ENCODE measurements at regions not wholly inside any gene's neighbourhood (a gene's known extent, or its start where the extent isn't known, plus 50 kb on each side); places are given as distances from the start of the nearest gene placed in this dataset.

- H3K4me3 Mint-ChIP-seq, result no peak overlapping the region
- H3K36me3 Mint-ChIP-seq, result no peaks in the 10 kb centered on the region
- H3K4me1 Mint-ChIP-seq, result no peaks in the 10 kb centered on the region
- H3K27me3 Mint-ChIP-seq (ENCODE audit: low read depth), result no peaks in the 10 kb centered on the region
- TF ChIP-seq CTCF (IDR thresholded peaks at IDR 0.05; ENCODE audit: unreplicated experiment), result no peak
- H3K9me3 Mint-ChIP-seq, result peaks cover 10% of the 10 kb centered on the region
- H3K27ac Mint-ChIP-seq, result no peak overlapping the region
- no peak for DNase-seq (ENCODE audit: low spot score in 2 of 2, unreplicated experiment in 2 of 2)
Observed at GRCh38 chr3:153714588-153715290, 406.5 kb upstream of the ARHGEF26 start.

- no peak overlapping the region for H3K4me3 Mint-ChIP-seq
- peaks cover 12% of the 10 kb centered on the region for H3K27me3 Mint-ChIP-seq (ENCODE audit: low read depth)
- DNase-seq (ENCODE audit: low spot score in 2 of 2, unreplicated experiment in 2 of 2), result no peak
- no peak overlapping the region for H3K27ac Mint-ChIP-seq
- no peaks in the 10 kb centered on the region for H3K36me3 Mint-ChIP-seq
- no peaks in the 10 kb centered on the region for H3K9me3 Mint-ChIP-seq
- no peaks in the 10 kb centered on the region for H3K4me1 Mint-ChIP-seq
- TF ChIP-seq CTCF (IDR thresholded peaks at IDR 0.05; ENCODE audit: unreplicated experiment), result no peak
Observed at GRCh38 chr3:153722157-153722556, 399.0 kb upstream of the ARHGEF26 start.

- H3K27ac Mint-ChIP-seq, result no peak overlapping the region
- no peak overlapping the region for H3K4me3 Mint-ChIP-seq
- peaks cover 5% of the 10 kb centered on the region for H3K27me3 Mint-ChIP-seq (ENCODE audit: low read depth)
- no peaks in the 10 kb centered on the region for H3K36me3 Mint-ChIP-seq
- no peak for DNase-seq (ENCODE audit: low spot score in 2 of 2, unreplicated experiment in 2 of 2)
- H3K9me3 Mint-ChIP-seq, result peaks cover 22% of the 10 kb centered on the region
- TF ChIP-seq CTCF (IDR thresholded peaks at IDR 0.05; ENCODE audit: unreplicated experiment), result no peak
- no peaks in the 10 kb centered on the region for H3K4me1 Mint-ChIP-seq
Observed at GRCh38 chr3:153731071-153731470, 390.1 kb upstream of the ARHGEF26 start.

- Mint-ChIP-seq H3K4me1 (no peaks in the 10 kb centered on the region), H3K9me3 (peaks cover 46% of the 10 kb centered on the region), H3K27ac (no peak overlapping the region), H3K36me3 (no peaks in the 10 kb centered on the region), H3K4me3 (no peak overlapping the region), H3K27me3 (ENCODE audit: low read depth) (peaks cover 2% of the 10 kb centered on the region)
- no peak for DNase-seq (ENCODE audit: low spot score in 2 of 2, unreplicated experiment in 2 of 2)
- no peak for TF ChIP-seq CTCF (IDR thresholded peaks at IDR 0.05; ENCODE audit: unreplicated experiment)
Observed at GRCh38 chr3:153734777-153735551, 386.2 kb upstream of the ARHGEF26 start.

- no peak for TF ChIP-seq CTCF (IDR thresholded peaks at IDR 0.05; ENCODE audit: unreplicated experiment)
- Mint-ChIP-seq H3K27me3 (ENCODE audit: low read depth) (peaks cover 2% of the 10 kb centered on the region), H3K36me3 (no peaks in the 10 kb centered on the region), H3K27ac (no peak overlapping the region), H3K9me3 (peaks cover 24% of the 10 kb centered on the region), H3K4me3 (no peak overlapping the region), H3K4me1 (no peaks in the 10 kb centered on the region)
- DNase-seq (ENCODE audit: low spot score in 2 of 2, unreplicated experiment in 2 of 2), result no peak
Observed at GRCh38 chr3:153740109-153740508, 381.1 kb upstream of the ARHGEF26 start.
